K562 (cell line): ENCODE measurements at regions not wholly inside any gene's neighbourhood (a gene's known extent, or its start where the extent isn't known, plus 50 kb on each side); places are given as distances from the start of the nearest gene placed in this dataset.

ENCODE experiments used
- ARID1B ChIP-seq: fragments of 450-650 bp; IDR thresholded peaks from 2 replicates; pipeline ENCODE4 v1.6.1; 2016; ENCODE audit warnings: antibody characterized with exemption, mild to moderate bottlenecking, inconsistent platforms
- DPF2 ChIP-seq: fragments of 450-650 bp; IDR thresholded peaks from 2 replicates; pipeline ENCODE4 v1.6.1; 2016
- JUND ChIP-seq, 2 experiments: IDR thresholded peaks; 2 replicates in 1 of 2; 3 replicates in 1 of 2; pipeline ENCODE4 v1.6.1; 2011; ENCODE audit warnings: borderline replicate concordance in 2 of 2, low read depth in 2 of 2, low read length in 2 of 2, improper control_type of control experiment in 1 of 2, missing biosample characterization in 1 of 2, missing genetic modification characterization in 1 of 2, missing genetic modification reagents in 1 of 2
- KHSRP ChIP-seq: fragments of 450-650 bp; IDR thresholded peaks from 2 replicates; pipeline ENCODE4 v1.6.1; 2017
- KLF16 ChIP-seq: IDR thresholded peaks from 2 replicates; pipeline ENCODE4 v1.6.1; 2016; ENCODE audit warnings: antibody characterized with exemption
- MNT ChIP-seq, 2 experiments: fragments of 450-650 bp; conservative IDR thresholded peaks; 2 replicates each; pipeline ENCODE4 v1.6.1; 2017; ENCODE audit warnings: mild to moderate bottlenecking in 2 of 2, moderate library complexity in 2 of 2
- PURB ChIP-seq: sonication (generic); formaldehyde crosslinking; IDR thresholded peaks from 2 replicates; pipeline ENCODE4 v1.9.0; 2021; ENCODE audit warnings: low read depth, mild to moderate bottlenecking, missing genetic modification reagents
- STAT5A ChIP-seq: IDR thresholded peaks from 2 replicates; pipeline ENCODE4 v1.6.1; 2012; ENCODE audit warnings: low read length, inconsistent platforms, borderline replicate concordance
- TCF3 ChIP-seq: sonication (generic); formaldehyde crosslinking; IDR thresholded peaks from 2 replicates; pipeline ENCODE4 v1.4.0; 2020; ENCODE audit warnings: mild to moderate bottlenecking, missing genetic modification reagents
- TEAD4 ChIP-seq, 2 experiments: sonication (generic) in 1 of 2; formaldehyde crosslinking in 1 of 2; IDR thresholded peaks; 2 replicates each; pipeline versions ENCODE4 v1.6.1 to v1.8.0; 2012 to 2022; ENCODE audit warnings: borderline replicate concordance in 1 of 2, inconsistent platforms in 1 of 2, low read length in 1 of 2, mild to moderate bottlenecking in 1 of 2, missing genetic modification reagents in 1 of 2
- TSC22D4 ChIP-seq: fragments of 450-650 bp; IDR thresholded peaks from 2 replicates; pipeline ENCODE4 v1.6.1; 2016; ENCODE audit warnings: missing genetic modification characterization, missing biosample characterization, control low read depth
- ZNF407 ChIP-seq: fragments of 450-650 bp; IDR thresholded peaks from 2 replicates; pipeline ENCODE4 v1.6.1; 2016; ENCODE audit warnings: low read depth
- ZNF766 ChIP-seq: fragments of 200-800 bp; sonication (Bioruptor generic); conservative IDR thresholded peaks from 2 replicates; pipeline ENCODE4 v1.6.1; 2016; ENCODE audit warnings: missing genetic modification characterization, missing compliant biosample characterization
- TF ChIP-seq, protein P1 (sequence below): fragments of 450-650 bp; IDR thresholded peaks from 2 replicates; pipeline ENCODE4 v1.6.1; 2017; ENCODE audit warnings: antibody characterized with exemption, mild to moderate bottlenecking

DNA sequence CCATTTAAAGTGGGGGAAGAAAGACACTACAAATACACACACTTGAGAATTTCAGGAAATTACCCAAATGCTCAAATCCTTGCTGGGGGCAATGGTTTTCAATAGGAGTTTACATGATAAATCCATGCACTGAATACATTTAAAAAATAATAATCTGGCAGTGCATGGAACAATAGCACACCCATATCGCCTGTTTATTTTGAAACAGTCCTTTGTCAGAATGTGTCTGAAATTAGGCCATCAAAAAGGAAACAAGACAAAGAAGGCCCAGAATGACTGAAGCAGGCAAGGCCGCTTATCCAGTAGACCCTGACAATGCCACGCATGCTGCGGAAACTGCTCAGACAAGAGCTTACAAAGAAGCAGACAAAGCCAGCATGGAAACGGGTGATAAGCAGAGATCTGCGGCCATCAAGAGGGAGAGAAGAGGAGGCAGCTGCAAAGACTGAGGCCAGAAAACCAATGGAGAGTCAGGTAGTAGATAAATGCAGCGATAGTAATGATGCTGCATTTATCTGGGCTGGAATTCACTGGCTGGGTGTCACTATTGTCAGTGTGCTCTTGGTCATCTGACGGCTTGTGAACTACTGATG is 211.9 kb upstream of the CNR1 start (continued):
- TF ChIP-seq ARID1B (peak; percentile 75), TCF3 (CRISPR knock-in tag) (peak; percentile 83), TSC22D4 (tag) (no peak), JUND (IDR thresholded peaks at IDR 0.05; ENCODE audit: borderline replicate concordance, low read depth, low read length) (0 out of 2 replicates have a peak, but pooled peaks have one; percentile 29), JUND (tag; IDR thresholded peaks at IDR 0.05; ENCODE audit: borderline replicate concordance, low read depth, low read length) (peak; percentile 28; the same call in 1 of the 3 replicates), ZNF407 (no peak), TEAD4 (IDR thresholded peaks at IDR 0.05; ENCODE audit: low read length) (peak; percentile 83), TEAD4 (CRISPR knock-in tag; IDR thresholded peaks at IDR 0.05; ENCODE audit: borderline replicate concordance) (no peak), PURB (CRISPR knock-in tag) (no peak), ZNF766 (0 out of 2 replicates have a peak, but pooled peaks have one; percentile 25), KHSRP (no peak), DPF2 (peak; percentile 54), MNT (conservative IDR thresholded peaks at IDR 0.05) (peak in 1 of 2 experiments; percentile 49; a peak in 1 of 4 replicates), STAT5A (0 out of 2 replicates have a peak, but pooled peaks have one; percentile 11), KLF16 (peak; percentile 44; the same call in 1 of the 2 replicates)
- TF ChIP-seq, protein P1, sequence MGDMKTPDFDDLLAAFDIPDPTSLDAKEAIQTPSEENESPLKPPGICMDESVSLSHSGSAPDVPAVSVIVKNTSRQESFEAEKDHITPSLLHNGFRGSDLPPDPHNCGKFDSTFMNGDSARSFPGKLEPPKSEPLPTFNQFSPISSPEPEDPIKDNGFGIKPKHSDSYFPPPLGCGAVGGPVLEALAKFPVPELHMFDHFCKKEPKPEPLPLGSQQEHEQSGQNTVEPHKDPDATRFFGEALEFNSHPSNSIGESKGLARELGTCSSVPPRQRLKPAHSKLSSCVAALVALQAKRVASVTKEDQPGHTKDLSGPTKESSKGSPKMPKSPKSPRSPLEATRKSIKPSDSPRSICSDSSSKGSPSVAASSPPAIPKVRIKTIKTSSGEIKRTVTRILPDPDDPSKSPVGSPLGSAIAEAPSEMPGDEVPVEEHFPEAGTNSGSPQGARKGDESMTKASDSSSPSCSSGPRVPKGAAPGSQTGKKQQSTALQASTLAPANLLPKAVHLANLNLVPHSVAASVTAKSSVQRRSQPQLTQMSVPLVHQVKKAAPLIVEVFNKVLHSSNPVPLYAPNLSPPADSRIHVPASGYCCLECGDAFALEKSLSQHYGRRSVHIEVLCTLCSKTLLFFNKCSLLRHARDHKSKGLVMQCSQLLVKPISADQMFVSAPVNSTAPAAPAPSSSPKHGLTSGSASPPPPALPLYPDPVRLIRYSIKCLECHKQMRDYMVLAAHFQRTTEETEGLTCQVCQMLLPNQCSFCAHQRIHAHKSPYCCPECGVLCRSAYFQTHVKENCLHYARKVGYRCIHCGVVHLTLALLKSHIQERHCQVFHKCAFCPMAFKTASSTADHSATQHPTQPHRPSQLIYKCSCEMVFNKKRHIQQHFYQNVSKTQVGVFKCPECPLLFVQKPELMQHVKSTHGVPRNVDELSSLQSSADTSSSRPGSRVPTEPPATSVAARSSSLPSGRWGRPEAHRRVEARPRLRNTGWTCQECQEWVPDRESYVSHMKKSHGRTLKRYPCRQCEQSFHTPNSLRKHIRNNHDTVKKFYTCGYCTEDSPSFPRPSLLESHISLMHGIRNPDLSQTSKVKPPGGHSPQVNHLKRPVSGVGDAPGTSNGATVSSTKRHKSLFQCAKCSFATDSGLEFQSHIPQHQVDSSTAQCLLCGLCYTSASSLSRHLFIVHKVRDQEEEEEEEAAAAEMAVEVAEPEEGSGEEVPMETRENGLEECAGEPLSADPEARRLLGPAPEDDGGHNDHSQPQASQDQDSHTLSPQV, result no peak
